Activated CD4-positive, alpha-beta T cell treated with anti-CD3 and anti-CD28 coated beads, Interleukin-2, amount 10 ng/mL, durations not matched to agents 7 days and 5 days (primary cell): ENCODE measurements at regions not wholly inside any gene's neighbourhood (a gene's known extent, or its start where the extent isn't known, plus 50 kb on each side); places are given as distances from the start of the nearest gene placed in this dataset.
"Not testable (repeated sequence)": the region's sequence is repeated elsewhere in the genome, so short reads cannot be mapped to it uniquely, and the experiment has no call there.

Experiments
- CTCF ChIA-PET: fragments of 350-600 bp; sonication (Branson Sonifier 250); formaldehyde crosslinking; loops from one replicate; lab custom pipeline; 2021; ENCODE audit warnings: antibody characterized with exemption; lab: Charles Lee
- POLR2A ChIA-PET: fragments of 350-600 bp; sonication (Branson Sonifier 250); formaldehyde crosslinking; loops from one replicate; lab custom pipeline; 2021; ENCODE audit warnings: antibody characterized with exemption; lab: Charles Lee
- DNase-seq: peaks from one replicate; pipeline ENCODE4 v3.0.0-alpha.2; 2020
- H3K27ac Mint-ChIP-seq: one replicate; pipeline ENCODE4 v1.8.0; 2021; ENCODE audit warnings: mild to moderate bottlenecking, moderate library complexity, mixed read lengths
- H3K27me3 Mint-ChIP-seq: one replicate; pipeline ENCODE4 v1.8.0; 2021; ENCODE audit warnings: mixed read lengths
- H3K36me3 Mint-ChIP-seq: one replicate; pipeline ENCODE4 v1.8.0; 2021; ENCODE audit warnings: low read depth, mixed read lengths
- H3K4me1 Mint-ChIP-seq: one replicate; pipeline ENCODE4 v1.8.0; 2021; ENCODE audit warnings: mixed read lengths
- H3K4me3 Mint-ChIP-seq: one replicate; pipeline ENCODE4 v1.8.0; 2021; ENCODE audit warnings: mild to moderate bottlenecking, moderate library complexity, mixed read lengths
- H3K9me3 Mint-ChIP-seq: one replicate; pipeline ENCODE4 v1.8.0; 2021; ENCODE audit warnings: mixed read lengths

GRCh38 chr15:24146251-24146650 lies 459.1 kb upstream of the NDN start:
- Mint-ChIP-seq H3K36me3 (no peaks in the 10 kb centered on the region), H3K4me3 (no peak overlapping the region), H3K27ac (no peak overlapping the region), H3K9me3 (peaks cover 5% of the 10 kb centered on the region), H3K27me3 (no peaks in the 10 kb centered on the region), H3K4me1 (no peaks in the 10 kb centered on the region)
- ChIA-PET POLR2A (no interaction called here), CTCF (no interaction called here)
- no peak for DNase-seq

GRCh38 chr15:24150542-24150941 lies 463.4 kb upstream of the NDN start:
- H3K4me1 Mint-ChIP-seq: no peaks in the 10 kb centered on the region

DNA sequence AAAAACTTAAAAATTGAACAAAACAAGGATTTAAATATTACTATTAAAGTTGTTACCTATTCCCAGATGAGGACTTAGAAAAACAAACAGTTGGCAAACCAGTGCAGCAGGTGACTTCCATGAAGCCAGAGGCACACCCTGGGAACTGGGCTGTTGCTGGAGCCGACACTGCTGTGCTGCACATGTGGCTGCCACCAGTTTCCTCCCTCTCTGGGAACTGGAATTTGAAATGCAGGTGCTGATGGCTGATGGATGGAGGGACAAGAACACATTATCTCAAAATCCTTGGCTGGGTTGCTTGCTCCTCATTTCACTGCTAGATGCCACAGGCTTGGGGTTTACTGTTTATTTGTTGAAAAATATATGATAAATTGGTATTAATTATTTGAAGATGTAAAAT lies 471.2 kb upstream of the NDN start:
- POLR2A ChIA-PET, CTCF ChIA-PET, H3K27ac Mint-ChIP-seq, H3K36me3 Mint-ChIP-seq, H3K4me1 Mint-ChIP-seq, DNase-seq, H3K27me3 Mint-ChIP-seq, H3K4me3 Mint-ChIP-seq: not testable (repeated sequence)
- peaks cover 15% of the 10 kb centered on the region for H3K9me3 Mint-ChIP-seq

More at GRCh38 chr15:24150542-24150941, 463.4 kb upstream of the NDN start:
- Mint-ChIP-seq H3K27me3 (no peaks in the 10 kb centered on the region), H3K4me3 (no peak overlapping the region), H3K9me3 (peaks cover 7% of the 10 kb centered on the region), H3K36me3 (no peaks in the 10 kb centered on the region), H3K27ac (no peak overlapping the region)
- DNase-seq: no peak
- CTCF ChIA-PET: no interaction called here
- POLR2A ChIA-PET: no interaction called here

DNA sequence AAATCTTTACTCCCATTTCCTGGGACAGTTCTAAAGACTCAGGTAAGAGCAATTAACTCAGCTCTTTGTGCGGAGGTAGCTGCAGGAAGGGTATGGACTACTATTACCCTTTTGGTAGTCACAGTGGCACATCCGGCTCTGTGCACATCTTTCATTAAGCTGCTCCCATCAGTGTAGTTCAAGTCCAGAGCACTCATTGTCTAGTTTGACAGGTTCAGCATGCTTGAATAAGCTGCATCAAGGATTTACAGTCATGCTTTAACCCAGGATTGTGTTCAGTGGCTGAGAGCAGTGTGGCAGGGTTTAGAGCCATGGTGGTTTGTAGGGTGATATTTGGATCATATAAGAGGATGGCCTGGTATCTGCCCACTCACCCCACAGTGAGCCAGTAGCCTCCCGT lies 478.4 kb upstream of the NDN start:
- H3K4me1 Mint-ChIP-seq, CTCF ChIA-PET, H3K36me3 Mint-ChIP-seq, H3K27me3 Mint-ChIP-seq, DNase-seq, H3K27ac Mint-ChIP-seq, H3K4me3 Mint-ChIP-seq, POLR2A ChIA-PET: not testable (repeated sequence)
- peaks cover 10% of the 10 kb centered on the region for H3K9me3 Mint-ChIP-seq

DNA sequence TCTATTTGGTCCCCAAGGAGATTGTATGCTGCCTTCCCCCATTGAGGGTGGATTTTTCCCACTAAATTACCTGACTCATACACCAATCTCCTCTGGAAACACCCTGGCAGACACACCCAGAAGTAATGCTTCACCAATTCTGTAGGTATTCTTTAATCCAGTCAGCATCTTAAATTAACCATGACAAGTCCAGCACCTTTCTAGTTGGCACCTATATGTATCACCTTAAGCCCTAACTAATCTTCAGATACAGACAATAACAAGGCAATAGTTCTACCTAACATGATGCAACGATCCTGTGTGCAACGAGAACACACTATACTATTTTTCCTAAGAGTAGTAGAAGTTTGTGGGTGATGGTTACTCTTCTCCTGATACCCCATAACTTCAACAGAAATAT lies 473.3 kb upstream of the NPAP1 start:
- H3K27me3 Mint-ChIP-seq, POLR2A ChIA-PET, CTCF ChIA-PET, DNase-seq, H3K36me3 Mint-ChIP-seq, H3K4me1 Mint-ChIP-seq, H3K27ac Mint-ChIP-seq, H3K4me3 Mint-ChIP-seq: not testable (repeated sequence)
- peaks cover 12% of the 10 kb centered on the region for H3K9me3 Mint-ChIP-seq

- H3K27ac Mint-ChIP-seq, H3K27me3 Mint-ChIP-seq, H3K4me3 Mint-ChIP-seq, POLR2A ChIA-PET, H3K4me1 Mint-ChIP-seq, H3K9me3 Mint-ChIP-seq, CTCF ChIA-PET, DNase-seq, H3K36me3 Mint-ChIP-seq: not testable (repeated sequence)
Measured at GRCh38 chr15:24211742-24212476, 463.7 kb upstream of the NPAP1 start.

DNA sequence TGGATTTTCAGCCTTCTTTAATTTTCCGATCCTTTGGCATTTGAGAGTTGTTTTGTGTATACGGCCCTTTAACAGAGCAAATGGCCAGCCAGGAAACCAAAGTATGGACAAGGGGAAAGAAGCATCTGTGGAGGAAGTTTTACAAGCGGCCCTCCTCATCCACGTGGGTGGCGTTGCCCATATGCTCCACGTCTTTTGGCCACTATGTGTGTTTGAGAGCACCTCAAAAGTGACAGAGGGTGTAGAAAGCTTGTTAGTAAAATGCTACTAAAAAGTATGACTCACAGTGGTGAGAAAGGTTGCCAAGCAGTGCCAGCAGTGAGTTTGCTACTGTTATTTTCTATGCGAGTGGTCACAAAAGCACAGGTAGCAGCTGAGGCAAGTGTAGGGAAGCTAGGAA lies 451.8 kb upstream of the NPAP1 start:
- H3K4me3 Mint-ChIP-seq: no peak overlapping the region
- CTCF ChIA-PET: no interaction called here

GRCh38 chr15:24224161-24224560 lies 451.4 kb upstream of the NPAP1 start:
- Mint-ChIP-seq H3K27me3 (no peaks in the 10 kb centered on the region), H3K4me3 (no peak overlapping the region), H3K4me1 (no peaks in the 10 kb centered on the region), H3K36me3 (no peaks in the 10 kb centered on the region), H3K9me3 (peaks cover 23% of the 10 kb centered on the region), H3K27ac (no peak overlapping the region)
- ChIA-PET POLR2A (no interaction called here), CTCF (no interaction called here)
- DNase-seq: no peak

More for the DNA sequence above, 451.8 kb upstream of the NPAP1 start:
- POLR2A ChIA-PET: no interaction called here
- Mint-ChIP-seq H3K9me3 (peaks cover 20% of the 10 kb centered on the region), H3K4me1 (no peaks in the 10 kb centered on the region), H3K27me3 (no peaks in the 10 kb centered on the region), H3K36me3 (no peaks in the 10 kb centered on the region), H3K27ac (no peak overlapping the region)
- DNase-seq: no peak

DNA sequence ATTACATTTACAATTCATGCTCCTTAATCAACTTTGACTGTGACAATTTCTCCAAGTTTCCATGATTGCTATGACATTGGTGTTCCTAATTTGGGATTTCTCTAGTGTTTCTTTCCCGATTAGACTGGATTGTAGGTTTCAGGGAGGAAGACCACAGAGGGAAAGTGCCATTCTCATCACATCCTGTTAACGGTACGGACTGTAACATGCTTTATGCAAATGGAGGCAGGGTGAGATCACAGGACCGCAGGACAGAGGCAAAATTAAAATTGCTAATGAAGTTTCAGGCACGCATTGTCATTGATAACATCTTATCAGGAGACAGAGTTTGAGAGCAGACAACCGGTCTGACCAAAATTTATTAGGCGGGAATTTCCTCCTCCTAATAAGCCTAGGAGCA lies 446.7 kb upstream of the NPAP1 start:
- DNase-seq, H3K36me3 Mint-ChIP-seq, CTCF ChIA-PET, H3K27me3 Mint-ChIP-seq, H3K4me1 Mint-ChIP-seq, H3K4me3 Mint-ChIP-seq, H3K27ac Mint-ChIP-seq, POLR2A ChIA-PET: not testable (repeated sequence)
- peaks cover 23% of the 10 kb centered on the region for H3K9me3 Mint-ChIP-seq

GRCh38 chr15:24233134-24233533 lies 442.4 kb upstream of the NPAP1 start:
- H3K4me3 Mint-ChIP-seq, DNase-seq, H3K36me3 Mint-ChIP-seq, H3K4me1 Mint-ChIP-seq, CTCF ChIA-PET, POLR2A ChIA-PET, H3K27ac Mint-ChIP-seq, H3K27me3 Mint-ChIP-seq: not testable (repeated sequence)
- peaks cover 17% of the 10 kb centered on the region for H3K9me3 Mint-ChIP-seq

DNA sequence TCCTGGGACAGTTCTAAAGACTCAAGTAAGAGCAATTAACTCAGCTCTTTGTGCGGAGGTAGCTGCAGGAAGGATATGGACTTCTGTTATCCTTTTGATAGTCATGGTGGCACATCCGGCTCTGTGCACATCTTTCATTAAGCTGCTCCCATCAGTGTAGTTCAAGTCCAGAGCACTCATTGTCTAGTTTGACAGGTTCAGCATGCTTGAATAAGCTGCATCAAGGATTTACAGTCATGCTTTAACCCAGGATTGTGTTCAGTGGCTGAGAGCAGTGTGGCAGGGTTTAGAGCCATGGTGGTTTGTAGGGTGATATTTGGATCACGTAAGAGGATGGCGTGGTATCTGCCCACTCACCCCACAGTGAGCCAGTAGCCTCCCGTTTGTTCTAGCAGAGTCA lies 435.0 kb upstream of the NPAP1 start:
- H3K27me3 Mint-ChIP-seq: not testable (repeated sequence)

DNA sequence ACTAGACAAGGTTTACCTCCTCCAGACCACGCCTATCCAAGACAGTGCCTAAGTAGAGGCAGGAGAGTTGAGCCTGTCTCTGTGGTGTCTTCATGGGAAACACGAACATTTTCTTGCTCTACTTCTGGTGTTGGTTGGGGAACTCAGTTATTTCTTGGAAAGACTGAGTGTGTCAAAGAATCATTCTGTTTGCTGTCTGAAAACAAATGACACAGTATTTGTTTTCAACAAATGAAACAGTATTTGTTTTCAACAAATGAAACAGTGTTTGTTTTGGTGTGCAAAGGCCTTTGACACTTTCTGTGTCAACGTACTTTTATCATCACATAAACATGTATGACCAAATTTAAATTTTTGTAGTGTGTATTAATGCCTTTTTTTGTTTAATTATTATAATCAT lies 416.5 kb upstream of the NPAP1 start:
- H3K27me3 Mint-ChIP-seq: not testable (repeated sequence)

More for the DNA sequence above, 435.0 kb upstream of the NPAP1 start:
- H3K36me3 Mint-ChIP-seq, CTCF ChIA-PET, H3K27ac Mint-ChIP-seq, POLR2A ChIA-PET, H3K4me1 Mint-ChIP-seq, H3K4me3 Mint-ChIP-seq, DNase-seq: not testable (repeated sequence)
- H3K9me3 Mint-ChIP-seq: peaks cover 14% of the 10 kb centered on the region

DNA sequence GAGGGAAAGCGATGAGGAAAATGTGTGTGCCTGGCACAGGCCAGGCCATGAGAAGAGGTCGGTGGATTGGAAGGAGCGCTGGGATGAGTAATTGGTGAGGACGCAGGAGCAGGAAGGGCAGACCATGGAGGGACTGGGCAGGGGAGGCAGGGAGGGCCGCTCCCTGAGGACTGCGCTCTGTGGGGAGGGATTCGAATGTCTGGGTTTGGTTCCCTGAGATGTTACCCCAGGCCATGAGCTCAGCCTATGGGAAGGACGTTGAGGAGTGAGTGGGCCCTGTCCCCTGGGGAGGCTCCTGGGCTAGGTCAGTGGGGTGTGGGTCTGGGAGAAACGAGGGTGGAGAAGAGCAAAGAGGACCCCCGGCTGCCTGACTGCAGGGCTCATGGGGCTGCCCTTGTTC lies 415.2 kb upstream of the NPAP1 start:
- POLR2A ChIA-PET, H3K4me3 Mint-ChIP-seq, DNase-seq, H3K27me3 Mint-ChIP-seq, H3K4me1 Mint-ChIP-seq, H3K36me3 Mint-ChIP-seq, CTCF ChIA-PET, H3K9me3 Mint-ChIP-seq, H3K27ac Mint-ChIP-seq: not testable (repeated sequence)

More for the DNA sequence above, 416.5 kb upstream of the NPAP1 start:
- peaks cover 16% of the 10 kb centered on the region for H3K9me3 Mint-ChIP-seq
- H3K27ac Mint-ChIP-seq, H3K4me1 Mint-ChIP-seq, H3K36me3 Mint-ChIP-seq, CTCF ChIA-PET, H3K4me3 Mint-ChIP-seq, DNase-seq, POLR2A ChIA-PET: not testable (repeated sequence)

DNA sequence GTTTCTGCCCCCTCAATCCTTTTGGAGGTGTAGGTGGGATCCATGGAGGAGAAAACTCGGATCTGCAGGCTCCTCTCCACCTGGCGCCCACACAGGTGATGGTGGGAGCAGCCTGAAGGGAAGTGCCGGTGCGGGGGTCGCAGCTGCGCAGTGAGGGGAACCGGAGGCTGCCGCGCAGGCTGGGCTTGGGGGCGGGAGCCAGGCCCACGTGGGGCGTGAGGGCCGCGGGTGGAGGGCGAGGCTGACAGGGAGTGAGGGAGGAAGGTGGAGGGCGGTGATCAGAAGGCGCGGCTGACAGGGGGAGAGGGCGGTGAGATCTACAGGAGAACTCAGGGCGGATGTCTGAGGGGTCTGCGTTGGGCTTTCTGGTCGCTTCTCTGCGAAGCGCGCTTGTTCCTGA lies 414.7 kb upstream of the NPAP1 start:
- POLR2A ChIA-PET, H3K4me1 Mint-ChIP-seq, H3K27ac Mint-ChIP-seq, CTCF ChIA-PET, H3K27me3 Mint-ChIP-seq, H3K4me3 Mint-ChIP-seq, DNase-seq, H3K36me3 Mint-ChIP-seq: not testable (repeated sequence)
- peaks cover 10% of the 10 kb centered on the region for H3K9me3 Mint-ChIP-seq
